ENCODE measurements at regions not wholly inside any gene's neighbourhood (a gene's known extent, or its start where the extent isn't known, plus 50 kb on each side); places are given as distances from the start of the nearest gene placed in this dataset.

DNA sequence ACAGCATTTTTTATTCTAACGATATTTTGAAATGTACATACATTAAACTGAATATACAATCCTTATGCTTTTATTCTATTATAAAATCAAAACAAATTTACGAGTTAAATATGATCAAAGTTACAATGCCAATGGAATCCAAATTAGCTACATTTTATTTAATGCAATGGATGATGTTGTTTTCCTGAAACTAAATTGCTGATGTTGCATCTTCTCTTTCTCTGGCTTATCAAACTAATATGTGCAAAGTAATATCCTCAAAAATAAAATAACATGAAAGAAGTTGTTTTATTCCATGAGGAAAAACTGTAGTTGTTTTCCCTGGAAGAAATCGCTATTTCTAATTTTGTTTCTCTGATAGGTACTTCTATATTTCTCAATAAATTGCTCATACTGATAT is 106.8 kb downstream of the ASB9 start:
- no peak for TF ChIP-seq POLR2A (IDR thresholded peaks at IDR 0.05)
- TF ChIP-seq, protein P1, sequence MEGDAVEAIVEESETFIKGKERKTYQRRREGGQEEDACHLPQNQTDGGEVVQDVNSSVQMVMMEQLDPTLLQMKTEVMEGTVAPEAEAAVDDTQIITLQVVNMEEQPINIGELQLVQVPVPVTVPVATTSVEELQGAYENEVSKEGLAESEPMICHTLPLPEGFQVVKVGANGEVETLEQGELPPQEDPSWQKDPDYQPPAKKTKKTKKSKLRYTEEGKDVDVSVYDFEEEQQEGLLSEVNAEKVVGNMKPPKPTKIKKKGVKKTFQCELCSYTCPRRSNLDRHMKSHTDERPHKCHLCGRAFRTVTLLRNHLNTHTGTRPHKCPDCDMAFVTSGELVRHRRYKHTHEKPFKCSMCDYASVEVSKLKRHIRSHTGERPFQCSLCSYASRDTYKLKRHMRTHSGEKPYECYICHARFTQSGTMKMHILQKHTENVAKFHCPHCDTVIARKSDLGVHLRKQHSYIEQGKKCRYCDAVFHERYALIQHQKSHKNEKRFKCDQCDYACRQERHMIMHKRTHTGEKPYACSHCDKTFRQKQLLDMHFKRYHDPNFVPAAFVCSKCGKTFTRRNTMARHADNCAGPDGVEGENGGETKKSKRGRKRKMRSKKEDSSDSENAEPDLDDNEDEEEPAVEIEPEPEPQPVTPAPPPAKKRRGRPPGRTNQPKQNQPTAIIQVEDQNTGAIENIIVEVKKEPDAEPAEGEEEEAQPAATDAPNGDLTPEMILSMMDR (IDR thresholded peaks at IDR 0.05): no peak
- no peak for TF ChIP-seq POLR2AphosphoS5 (IDR thresholded peaks at IDR 0.05)

All from breast epithelium (tissue), 3 donors.